Neural progenitor cell (in vitro differentiated cells): ENCODE measurements at regions not wholly inside any gene's neighbourhood (a gene's known extent, or its start where the extent isn't known, plus 50 kb on each side); places are given as distances from the start of the nearest gene placed in this dataset.

Experiments
- DNase-seq: peaks from one replicate; pipeline ENCODE4 v3.0.0-alpha.2; 2016; ENCODE audit warnings: low spot score
- H2AFZ ChIP-seq: fragments of 200-600 bp; sonication (generic); replicated peaks from 2 replicates; pipeline ENCODE4 v1.6.1; 2016; ENCODE audit warnings: antibody characterized with exemption
- H3F3A ChIP-seq: fragments of 200-600 bp; sonication (generic); 2 replicates; pipeline ENCODE4 v1.6.1; 2016; ENCODE audit warnings: antibody characterized with exemption, low read depth
- H3K27ac ChIP-seq: fragments of 200-600 bp; sonication (generic); 2 replicates; pipeline ENCODE4 v1.5.1; 2016; ENCODE audit warnings: mild to moderate bottlenecking
- H3K27me3 ChIP-seq: fragments of 200-600 bp; sonication (generic); 2 replicates; pipeline ENCODE4 v1.6.1; 2016; ENCODE audit warnings: mild to moderate bottlenecking, moderate library complexity
- H3K36me3 ChIP-seq: fragments of 200-600 bp; sonication (generic); 2 replicates; pipeline ENCODE4 v1.5.1; 2016
- H3K4me1 ChIP-seq: fragments of 200-600 bp; sonication (generic); 2 replicates; pipeline ENCODE4 v1.6.1; 2016; ENCODE audit warnings: mixed run types
- H3K4me2 ChIP-seq: fragments of 200-600 bp; sonication (generic); 2 replicates; pipeline ENCODE4 v1.6.1; 2016
- H3K4me3 ChIP-seq: fragments of 200-600 bp; sonication (generic); 2 replicates; pipeline ENCODE4 v1.5.1; 2016
- H3K79me2 ChIP-seq: fragments of 200-600 bp; sonication (generic); 2 replicates; pipeline ENCODE4 v1.6.1; 2016; ENCODE audit warnings: low read depth
- H3K9ac ChIP-seq: fragments of 200-600 bp; sonication (generic); 2 replicates; pipeline ENCODE4 v1.6.1; 2016
- H3K9me3 ChIP-seq: fragments of 200-600 bp; sonication (generic); 2 replicates; pipeline ENCODE4 v1.5.1; 2016; ENCODE audit warnings: low read depth
- H4K20me1 ChIP-seq: fragments of 200-600 bp; sonication (generic); 2 replicates; pipeline ENCODE4 v1.6.1; 2016; ENCODE audit warnings: low read depth
- H3K27ac Mint-ChIP-seq: 3 replicates; pipeline ENCODE4 v1.8.0; 2021; ENCODE audit warnings: mixed read lengths
- H3K27me3 Mint-ChIP-seq: 2 replicates; pipeline ENCODE4 v1.8.0; 2022; ENCODE audit warnings: low read depth, mild to moderate bottlenecking, inconsistent platforms, moderate library complexity, mixed read lengths; ENCODE audit not compliant: insufficient read depth
- H3K36me3 Mint-ChIP-seq: 3 replicates; pipeline ENCODE4 v1.8.0; 2021; ENCODE audit warnings: mixed read lengths
- H3K4me1 Mint-ChIP-seq: 3 replicates; pipeline ENCODE4 v1.8.0; 2021; ENCODE audit warnings: mixed read lengths
- H3K4me3 Mint-ChIP-seq: 3 replicates; pipeline ENCODE4 v1.8.0; 2021; ENCODE audit warnings: mild to moderate bottlenecking, moderate library complexity, mixed read lengths
- H3K9me3 Mint-ChIP-seq: 3 replicates; pipeline ENCODE4 v1.8.0; 2020; ENCODE audit warnings: mixed read lengths
- CTCF ChIP-seq: fragments of 200-600 bp; sonication (generic); IDR thresholded peaks from 2 replicates; pipeline ENCODE4 v1.5.1; 2017; ENCODE audit warnings: antibody characterized with exemption, mild to moderate bottlenecking
- EZH2 ChIP-seq: fragments of 200-600 bp; sonication (generic); IDR thresholded peaks from 2 replicates; pipeline ENCODE4 v1.6.1; 2017; ENCODE audit warnings: antibody characterized with exemption, mild to moderate bottlenecking, moderate library complexity
- EZH2phosphoT487 ChIP-seq: fragments of 200-600 bp; sonication (generic); IDR thresholded peaks from 2 replicates; pipeline ENCODE4 v1.6.1; 2017; ENCODE audit warnings: antibody characterized with exemption

- Histone ChIP-seq H3K9ac (no peak overlapping the region), H3F3A (no peaks in the 10 kb centered on the region), H3K4me2 (no peak overlapping the region), H3K27me3 (no peaks in the 10 kb centered on the region), H3K4me1 (peaks cover 7% of the 10 kb centered on the region), H3K27ac (no peak overlapping the region), H3K9me3 (no peaks in the 10 kb centered on the region), H2AFZ (no peak overlapping the region), H4K20me1 (no peaks in the 10 kb centered on the region), H3K79me2 (no peaks in the 10 kb centered on the region), H3K36me3 (no peaks in the 10 kb centered on the region), H3K4me3 (no peak overlapping the region)
- DNase-seq: no peak
- Mint-ChIP-seq H3K27me3 (no peaks in the 10 kb centered on the region), H3K4me3 (no peak overlapping the region), H3K36me3 (no peaks in the 10 kb centered on the region), H3K4me1 (no peaks in the 10 kb centered on the region), H3K27ac (no peak overlapping the region), H3K9me3 (no peaks in the 10 kb centered on the region)
- TF ChIP-seq CTCF (no peak), EZH2 (no peak), EZH2phosphoT487 (no peak)
Observed at GRCh38 chr16:55971447-55971846, 96.3 kb upstream of the CES5A start.

- TF ChIP-seq EZH2phosphoT487 (no peak), EZH2 (no peak)
- H3K27ac ChIP-seq: no peak overlapping the region
- Mint-ChIP-seq H3K27me3 (peaks cover 3% of the 10 kb centered on the region), H3K36me3 (no peaks in the 10 kb centered on the region), H3K4me3 (no peak overlapping the region), H3K4me1 (no peaks in the 10 kb centered on the region), H3K9me3 (no peaks in the 10 kb centered on the region), H3K27ac (no peak overlapping the region)
- no peaks in the 10 kb centered on the region for H3F3A ChIP-seq
- no peak overlapping the region for H3K4me2 ChIP-seq
- H3K9me3 ChIP-seq: no peaks in the 10 kb centered on the region
- H3K4me1 ChIP-seq: peaks cover 7% of the 10 kb centered on the region
- DNase-seq: no peak
- no peaks in the 10 kb centered on the region for H3K79me2 ChIP-seq
- no peaks in the 10 kb centered on the region for H3K27me3 ChIP-seq
- no peaks in the 10 kb centered on the region for H4K20me1 ChIP-seq
- no peaks in the 10 kb centered on the region for H3K36me3 ChIP-seq
- H3K4me3 ChIP-seq: no peak overlapping the region
- no peak overlapping the region for H3K9ac ChIP-seq
- peak overlapping the region; percentile 30 for H2AFZ ChIP-seq
Observed at GRCh38 chr16:55968221-55968620, 93.0 kb upstream of the CES5A start.

GRCh38 chr16:55964923-55965475 lies 89.8 kb upstream of the CES5A start:
- Mint-ChIP-seq H3K4me3 (no peak overlapping the region), H3K36me3 (no peaks in the 10 kb centered on the region), H3K4me1 (no peaks in the 10 kb centered on the region)

More at GRCh38 chr16:55964923-55965475, 89.8 kb upstream of the CES5A start:
- H3K9me3 Mint-ChIP-seq: no peaks in the 10 kb centered on the region
- Histone ChIP-seq H4K20me1 (no peaks in the 10 kb centered on the region), H3K4me3 (no peak overlapping the region), H3F3A (no peaks in the 10 kb centered on the region), H3K27me3 (no peaks in the 10 kb centered on the region), H3K79me2 (no peaks in the 10 kb centered on the region), H3K4me1 (no peaks in the 10 kb centered on the region), H2AFZ (no peak overlapping the region), H3K9me3 (no peaks in the 10 kb centered on the region), H3K4me2 (no peak overlapping the region), H3K27ac (no peak overlapping the region), H3K9ac (no peak overlapping the region), H3K36me3 (no peaks in the 10 kb centered on the region)
- DNase-seq: no peak
- H3K27ac Mint-ChIP-seq: no peak overlapping the region
- no peak for TF ChIP-seq CTCF
- TF ChIP-seq EZH2: no peak
- TF ChIP-seq EZH2phosphoT487: no peak
- H3K27me3 Mint-ChIP-seq: peaks cover 3% of the 10 kb centered on the region
